GM10248 (cell line): ENCODE measurements at regions not wholly inside any gene's neighbourhood (a gene's known extent, or its start where the extent isn't known, plus 50 kb on each side); places are given as distances from the start of the nearest gene placed in this dataset.

Experiments
- CTCF ChIA-PET: fragments of 300-600 bp; sonication (Branson Sonifier 250); formaldehyde crosslinking; extraction: SDS; loops from one replicate; lab custom pipeline; 2021; ENCODE audit warnings: antibody characterized with exemption; lab: Yijun Ruan, JAX
- POLR2A ChIA-PET: fragments of 350-650 bp; sonication (Branson Sonifier 250); formaldehyde crosslinking; extraction: SDS; loops from one replicate; lab custom pipeline; 2020; ENCODE audit warnings: antibody characterized with exemption; lab: Yijun Ruan, JAX
- DNase-seq: peaks from one replicate; pipeline ENCODE4 v3.0.0; 2012; ENCODE audit errors: extremely low spot score
- TF ChIP-seq, protein P1 (sequence below): IDR thresholded peaks from 2 replicates; pipeline ENCODE4 v1.5.1; 2012; ENCODE audit warnings: mild to moderate bottlenecking, low read depth; ENCODE audit errors: extremely low read depth, missing control alignments, control extremely low read depth

DNA sequence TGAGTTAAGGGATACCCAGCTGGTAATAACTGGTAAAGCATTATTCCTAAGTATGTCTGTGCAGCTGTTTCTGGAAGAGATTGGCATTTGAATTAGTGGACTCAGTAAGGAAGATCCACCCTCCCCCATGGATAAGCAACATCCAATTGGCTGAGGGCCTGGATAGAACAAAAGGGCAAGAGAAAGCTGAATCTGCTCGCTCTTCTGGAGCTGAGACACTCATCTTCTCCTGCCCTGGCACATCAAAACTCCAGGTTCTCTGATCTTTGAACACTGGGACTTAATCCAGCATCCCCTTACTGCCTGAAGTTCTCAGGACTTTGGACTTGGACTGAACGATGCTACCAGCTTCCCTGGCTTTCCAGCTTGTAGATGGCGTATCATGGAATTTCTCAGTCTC lies 63.1 kb upstream of the CNOT2 start:
- POLR2A ChIA-PET = no interaction called here
- CTCF ChIA-PET = no interaction called here
- no peak for DNase-seq
- TF ChIP-seq, protein P1, sequence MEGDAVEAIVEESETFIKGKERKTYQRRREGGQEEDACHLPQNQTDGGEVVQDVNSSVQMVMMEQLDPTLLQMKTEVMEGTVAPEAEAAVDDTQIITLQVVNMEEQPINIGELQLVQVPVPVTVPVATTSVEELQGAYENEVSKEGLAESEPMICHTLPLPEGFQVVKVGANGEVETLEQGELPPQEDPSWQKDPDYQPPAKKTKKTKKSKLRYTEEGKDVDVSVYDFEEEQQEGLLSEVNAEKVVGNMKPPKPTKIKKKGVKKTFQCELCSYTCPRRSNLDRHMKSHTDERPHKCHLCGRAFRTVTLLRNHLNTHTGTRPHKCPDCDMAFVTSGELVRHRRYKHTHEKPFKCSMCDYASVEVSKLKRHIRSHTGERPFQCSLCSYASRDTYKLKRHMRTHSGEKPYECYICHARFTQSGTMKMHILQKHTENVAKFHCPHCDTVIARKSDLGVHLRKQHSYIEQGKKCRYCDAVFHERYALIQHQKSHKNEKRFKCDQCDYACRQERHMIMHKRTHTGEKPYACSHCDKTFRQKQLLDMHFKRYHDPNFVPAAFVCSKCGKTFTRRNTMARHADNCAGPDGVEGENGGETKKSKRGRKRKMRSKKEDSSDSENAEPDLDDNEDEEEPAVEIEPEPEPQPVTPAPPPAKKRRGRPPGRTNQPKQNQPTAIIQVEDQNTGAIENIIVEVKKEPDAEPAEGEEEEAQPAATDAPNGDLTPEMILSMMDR = no peak

DNA sequence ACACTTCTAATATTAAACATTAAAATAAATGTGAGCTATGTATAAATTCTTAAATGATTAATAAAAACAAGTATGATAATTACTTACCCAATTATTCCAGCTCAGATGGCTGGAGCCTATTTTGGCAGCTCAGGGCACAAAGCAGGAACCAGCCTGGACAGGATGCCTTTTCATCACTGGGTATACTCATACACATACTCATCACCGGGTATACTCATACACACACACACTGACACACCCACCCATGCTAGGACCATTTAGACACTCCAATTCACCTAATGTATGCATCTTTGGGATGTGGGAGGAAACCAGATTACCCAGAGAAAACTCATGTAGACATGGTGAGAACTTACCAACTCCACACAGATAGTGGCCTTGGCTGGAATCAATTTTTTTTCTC lies 57.9 kb upstream of the CNOT2 start:
- TF ChIP-seq, protein P1 = no peak
- POLR2A ChIA-PET = no interaction called here
- DNase-seq = no peak

DNA sequence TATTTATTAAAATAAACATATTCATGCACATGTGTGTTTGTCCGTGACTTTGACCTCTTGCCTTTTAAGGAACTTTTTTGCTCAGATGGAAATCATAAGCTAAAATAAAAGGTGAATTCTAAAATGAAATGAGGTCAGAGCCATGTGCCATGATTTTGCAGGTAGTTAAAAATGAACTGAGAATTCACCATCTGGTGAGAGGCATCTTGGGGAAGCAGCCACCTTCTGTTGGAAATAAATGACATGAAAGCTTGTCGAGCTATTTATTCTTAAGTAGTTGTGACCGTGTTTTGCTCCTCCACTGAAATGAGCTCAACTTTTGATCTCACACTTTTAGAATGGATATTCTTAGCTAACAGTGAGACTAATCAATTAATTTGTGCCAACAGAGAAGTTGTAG lies 56.8 kb upstream of the CNOT2 start:
- TF ChIP-seq, protein P1 = no peak
- ChIA-PET POLR2A (no interaction called here), CTCF (interaction anchor here (0.9 to 1.4 kb wide), 2 partner anchors 9 to 228 kb away, joined by 3 to 4 read pairs; no protein-coding TSS in a partner anchor)
- no peak for DNase-seq

More for the DNA sequence above, 57.9 kb upstream of the CNOT2 start:
- CTCF ChIA-PET = interaction anchor here (1.1 to 1.7 kb wide), 2 partner anchors 8 to 10 kb away, joined by 3 to 4 read pairs; no protein-coding TSS in a partner anchor

DNA sequence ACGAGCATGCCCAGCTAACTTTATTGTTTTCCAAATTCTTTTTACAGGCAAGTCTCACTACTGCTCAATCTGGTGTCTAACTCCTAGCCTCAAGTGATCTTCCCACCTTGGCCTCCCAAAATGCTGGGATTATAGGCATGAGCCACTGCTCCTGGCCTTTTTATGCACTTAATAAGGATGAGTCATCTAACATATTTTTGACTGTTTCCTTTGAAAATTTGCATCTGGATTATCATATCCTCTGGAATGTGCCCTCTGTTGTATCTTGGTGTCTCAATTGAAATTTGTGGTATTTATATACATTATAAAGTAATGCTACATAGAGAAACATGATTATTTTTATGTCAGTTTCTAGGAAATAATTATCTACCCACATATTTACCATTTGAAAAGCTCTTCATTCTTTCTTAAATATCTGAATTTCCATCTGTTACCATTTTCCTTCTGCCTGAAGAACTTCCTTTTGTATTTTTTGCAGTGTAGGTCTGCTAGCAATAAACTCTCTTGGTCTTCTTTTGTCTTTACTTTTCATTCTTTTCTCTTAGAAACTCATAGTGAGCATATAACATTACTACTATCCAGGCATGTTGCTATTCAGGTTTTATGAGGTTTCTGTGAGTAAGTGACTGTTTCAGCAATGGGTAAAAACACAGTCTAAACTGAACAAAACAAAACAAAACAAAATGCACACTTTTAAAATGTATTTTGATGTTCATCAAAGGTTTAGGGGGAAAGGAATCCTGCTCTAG lies 52.8 kb upstream of the CNOT2 start:
- DNase-seq = no peak
- TF ChIP-seq, protein P1 = no peak
- ChIA-PET POLR2A (no interaction called here), CTCF (no interaction called here)
